Prostate gland (tissue), 2 donors: ENCODE measurements at regions not wholly inside any gene's neighbourhood (a gene's known extent, or its start where the extent isn't known, plus 50 kb on each side); places are given as distances from the start of the nearest gene placed in this dataset.

Experiments used
- CTCF ChIP-seq, 4 experiments: fragments of 200-600 bp in 2 of 4; fragments of 450-650 bp in 2 of 4; sonication (generic) in 2 of 4; IDR thresholded peaks; 1 replicate in 3 of 4; 2 replicates in 1 of 4; pipeline ENCODE4 v1.5.1; 2016 to 2019; ENCODE audit warnings: antibody characterized with exemption in 4 of 4, mild to moderate bottlenecking in 2 of 4, moderate library complexity in 2 of 4
- POLR2AphosphoS5 ChIP-seq: sonication (generic); formaldehyde crosslinking; IDR thresholded peaks from one replicate; pipeline ENCODE4 v1.6.1; 2017; ENCODE audit warnings: antibody characterized with exemption

GRCh38 chr4:124304941-124305340, 407.6 kb downstream of the ANKRD50 start:
- TF ChIP-seq CTCF (IDR thresholded peaks at IDR 0.05) (no peak), POLR2AphosphoS5 (no peak)
